B cell (primary cell): ENCODE measurements at regions not wholly inside any gene's neighbourhood (a gene's known extent, or its start where the extent isn't known, plus 50 kb on each side); places are given as distances from the start of the nearest gene placed in this dataset.

Experiments
- ATAC-seq: fragments of 200-7000 bp; cut with Tn5 transposase; one replicate; pipeline ENCODE4 v1.10.0; 2021; ENCODE audit warnings: low read depth, mild to moderate bottlenecking, moderate number of reproducible peaks, moderate library complexity
- CTCF ChIA-PET: fragments of 350-600 bp; sonication (Branson Sonifier 250); formaldehyde crosslinking; loops from one replicate; lab custom pipeline; 2021; ENCODE audit warnings: antibody characterized with exemption, inconsistent platforms; lab: Charles Lee
- POLR2A ChIA-PET: fragments of 350-600 bp; sonication (Branson Sonifier 250); formaldehyde crosslinking; loops from one replicate; lab custom pipeline; 2021; ENCODE audit warnings: antibody characterized with exemption; lab: Charles Lee
- DNase-seq: peaks from one replicate; pipeline ENCODE4 v3.0.0; 2013
- H2AFZ ChIP-seq: 2 replicates; pipeline ENCODE4 v1.6.1; 2012; ENCODE audit warnings: mild to moderate bottlenecking, low read depth, low read length; ENCODE audit not compliant: insufficient read depth, poor library complexity, severe bottlenecking
- H3K27ac ChIP-seq, 2 donors: 1 replicate in 1 of 2; 2 replicates in 1 of 2; pipeline ENCODE4 v1.5.1; 2012 to 2013; ENCODE audit warnings: low read length in 2 of 2, mild to moderate bottlenecking in 2 of 2, moderate library complexity in 1 of 2
- H3K27me3 ChIP-seq, 4 experiments: fragments of 200-600 bp in 1 of 4; sonication (generic) in 1 of 4; replicated peaks in 1 of 4; 1 replicate in 2 of 4; 2 replicates in 2 of 4; pipeline versions ENCODE4 v1.6.1 to v1.7.0; 2013 to 2016; ENCODE audit warnings: low read length in 3 of 4, mild to moderate bottlenecking in 2 of 4, mixed read lengths in 1 of 4, moderate library complexity in 1 of 4; ENCODE audit not compliant: insufficient read depth in 4 of 4, control insufficient read depth in 3 of 4; ENCODE audit errors: control extremely low read depth in 1 of 4
- H3K36me3 ChIP-seq, 2 experiments: replicated peaks in 1 of 2; 1 replicate in 1 of 2; 2 replicates in 1 of 2; pipeline versions ENCODE4 v1.6.1 to v1.7.1; 2013; ENCODE audit warnings: low read length in 1 of 2; ENCODE audit not compliant: insufficient read depth in 2 of 2, control insufficient read depth in 1 of 2; ENCODE audit errors: control extremely low read depth in 1 of 2, extremely low read depth in 1 of 2
- H3K4me1 ChIP-seq, 2 donors: fragments of 200-600 bp in 1 of 2; sonication (generic) in 1 of 2; 1 replicate in 1 of 2; 2 replicates in 1 of 2; pipeline versions ENCODE4 v1.5.1 to v1.6.1; 2013 to 2017; ENCODE audit warnings: low read length in 2 of 2; ENCODE audit not compliant: control insufficient read depth in 2 of 2, insufficient read depth in 2 of 2
- H3K4me2 ChIP-seq: replicated peaks from 2 replicates; pipeline ENCODE3; 2012; ENCODE audit warnings: mild to moderate bottlenecking, low read depth, low read length; ENCODE audit not compliant: poor library complexity, severe bottlenecking
- H3K4me3 ChIP-seq, 5 experiments: fragments of 200-600 bp in 1 of 5; sonication (generic) in 1 of 5; 1 replicate in 3 of 5; 2 replicates in 2 of 5; pipeline versions ENCODE4 v1.5.1 to v1.7.0; 2011 to 2016; ENCODE audit warnings: low read length in 4 of 5, mild to moderate bottlenecking in 4 of 5, low read depth in 2 of 5, control low read depth in 1 of 5, moderate library complexity in 1 of 5; ENCODE audit not compliant: insufficient read depth in 1 of 5; ENCODE audit errors: control extremely low read depth in 1 of 5, extremely low read depth in 1 of 5
- H3K79me2 ChIP-seq: fragments of 200-600 bp; sonication (generic); one replicate; pipeline ENCODE4 v1.6.0; 2016; ENCODE audit warnings: low read length; ENCODE audit not compliant: control insufficient read depth, insufficient read depth
- H3K9ac ChIP-seq: fragments of 200-600 bp; sonication (generic); 2 replicates; pipeline ENCODE4 v1.6.1; 2017; ENCODE audit warnings: mild to moderate bottlenecking, low read length, moderate library complexity
- H3K9me3 ChIP-seq, 3 donors: one replicate each; pipeline versions ENCODE4 v1.6.1 to v1.7.1; 2013; ENCODE audit warnings: low read length in 2 of 3; ENCODE audit not compliant: control insufficient read depth in 2 of 3, insufficient read depth in 1 of 3; ENCODE audit errors: control extremely low read depth in 1 of 3
- H4K20me1 ChIP-seq: 2 replicates; pipeline ENCODE4 v1.6.0; 2012; ENCODE audit warnings: mild to moderate bottlenecking, low read length; ENCODE audit not compliant: insufficient read depth, control insufficient read depth, poor library complexity, severe bottlenecking
- H3K27ac Mint-ChIP-seq: one replicate; pipeline ENCODE4 v1.8.0; 2021; ENCODE audit warnings: mixed read lengths
- H3K27me3 Mint-ChIP-seq: one replicate; pipeline ENCODE4 v1.8.0; 2021; ENCODE audit warnings: mixed read lengths
- H3K4me1 Mint-ChIP-seq: one replicate; pipeline ENCODE4 v1.8.0; 2021; ENCODE audit warnings: mixed read lengths
- H3K4me3 Mint-ChIP-seq: one replicate; pipeline ENCODE4 v1.8.0; 2021; ENCODE audit warnings: mixed read lengths
- H3K9me3 Mint-ChIP-seq: one replicate; pipeline ENCODE4 v1.8.0; 2022; ENCODE audit warnings: mixed read lengths; ENCODE audit not compliant: insufficient read depth
- CTCF ChIP-seq: fragments of 200-600 bp; IDR thresholded peaks from one replicate; pipeline ENCODE4 v1.8.0; 2022; ENCODE audit warnings: antibody characterized with exemption, mild to moderate bottlenecking
- EZH2 ChIP-seq: IDR thresholded peaks from 2 replicates; pipeline ENCODE4 v1.6.1; 2012; ENCODE audit warnings: borderline replicate concordance, low read depth, mild to moderate bottlenecking, moderate library complexity, low read length; ENCODE audit not compliant: insufficient read depth, poor library complexity, severe bottlenecking
- WGBS: methylation state at CpG from one replicate; pipeline ENCODE4 v1.1.5; 2013; ENCODE audit warnings: missing lambda C conversion rate; ENCODE audit not compliant: insufficient coverage; 5-methylcytosine and 5-hydroxymethylcytosine counted together
- intact Hi-C: fragments of 100-400 bp; cut with micrococcal nuclease; formaldehyde crosslinking; loops from one replicate; pipeline ENCODE4 v1.10.0; 2022

DNA sequence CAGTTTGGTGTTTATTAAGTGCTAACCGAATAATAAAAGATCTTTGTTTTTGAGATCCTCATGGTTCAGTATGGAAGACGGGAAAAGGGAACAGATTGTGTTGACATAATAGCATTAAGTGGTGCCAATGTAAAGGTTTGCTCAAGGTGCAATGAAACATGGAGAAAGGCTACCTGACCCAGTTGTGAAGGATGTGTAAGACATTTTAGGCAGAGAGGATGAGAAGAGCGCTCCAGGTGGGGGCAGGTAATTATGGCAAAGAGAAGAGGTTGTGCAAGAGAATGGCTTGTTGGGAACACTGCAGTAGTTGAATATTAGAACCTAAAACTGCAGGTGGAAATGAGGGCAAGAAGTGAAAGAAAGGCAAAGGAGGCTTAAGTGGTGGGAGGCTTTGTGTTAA lies 140.8 kb downstream of the DIPK2A start:
- H3K4me3 ChIP-seq = no peak overlapping the region
- 94% methylated on average over 3 of the region's 3 CpGs for WGBS
- H3K9me3 Mint-ChIP-seq = no peaks in the 10 kb centered on the region
- TF ChIP-seq EZH2 (no peak), CTCF (no peak)
- H3K4me2 ChIP-seq = no peak overlapping the region
- H3K4me1 ChIP-seq = no peaks in the 10 kb centered on the region
- peaks cover 5% of the 10 kb centered on the region for H3K4me1 Mint-ChIP-seq
- H3K36me3 ChIP-seq = no peaks in the 10 kb centered on the region
- intact Hi-C loops = no loop called here
- POLR2A ChIA-PET = no interaction called here
- H3K79me2 ChIP-seq = no peaks in the 10 kb centered on the region
- no peaks in the 10 kb centered on the region for H3K27me3 ChIP-seq
- H3K27me3 Mint-ChIP-seq = peaks cover 4% of the 10 kb centered on the region
- no peak overlapping the region for H3K9ac ChIP-seq
- H2AFZ ChIP-seq = no peak overlapping the region
- no peaks in the 10 kb centered on the region for H4K20me1 ChIP-seq
- no peaks in the 10 kb centered on the region for H3K9me3 ChIP-seq
- no peak overlapping the region for H3K4me3 Mint-ChIP-seq
- no peak overlapping the region for H3K27ac Mint-ChIP-seq
- CTCF ChIA-PET = no interaction called here
- ATAC-seq (no peak), DNase-seq (no peak)
- no peak overlapping the region for H3K27ac ChIP-seq

DNA sequence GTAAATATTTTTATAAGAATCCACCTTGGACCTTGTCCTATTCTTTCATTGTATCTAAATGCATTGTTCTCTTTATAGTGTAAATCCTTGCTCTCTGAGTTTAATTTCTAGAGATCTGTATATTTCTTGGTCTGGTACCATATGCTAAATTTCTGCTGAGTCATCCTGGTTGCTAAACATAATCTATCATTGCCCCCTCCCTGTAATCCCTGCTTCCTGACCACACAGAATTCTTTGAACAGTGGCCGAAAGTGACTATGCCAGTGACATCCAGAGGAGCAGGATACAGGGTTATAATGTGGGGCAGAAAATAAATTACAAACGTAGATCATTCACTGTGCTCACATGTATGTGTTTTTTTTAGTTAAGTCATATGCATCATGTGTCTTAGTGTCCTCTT lies 143.1 kb downstream of the DIPK2A start:
- no peak overlapping the region for H3K4me3 ChIP-seq
- H3K4me2 ChIP-seq = no peak overlapping the region
- H2AFZ ChIP-seq = no peak overlapping the region
- no peak overlapping the region for H3K4me3 Mint-ChIP-seq
- no CpG with 5 or more reads among the region's 2 CpGs for WGBS
- ChIA-PET CTCF (no interaction called here), POLR2A (no interaction called here)
- peaks cover 11% of the 10 kb centered on the region for H3K27me3 Mint-ChIP-seq
- H3K36me3 ChIP-seq = no peaks in the 10 kb centered on the region
- H3K4me1 ChIP-seq = no peaks in the 10 kb centered on the region
- no peak for ATAC-seq
- H4K20me1 ChIP-seq = no peaks in the 10 kb centered on the region
- H3K79me2 ChIP-seq = no peaks in the 10 kb centered on the region
- no peak for TF ChIP-seq EZH2
- no peak for TF ChIP-seq CTCF
- no peak for DNase-seq
- no peak overlapping the region for H3K27ac Mint-ChIP-seq
- H3K9me3 ChIP-seq = no peaks in the 10 kb centered on the region
- intact Hi-C loops = no loop called here
- H3K27me3 ChIP-seq = no peaks in the 10 kb centered on the region
- no peaks in the 10 kb centered on the region for H3K9me3 Mint-ChIP-seq
- peaks cover 3% of the 10 kb centered on the region for H3K4me1 Mint-ChIP-seq
- H3K27ac ChIP-seq = no peak overlapping the region
- H3K9ac ChIP-seq = no peak overlapping the region
